NCI-H128 (cell line): ENCODE measurements at regions not wholly inside any gene's neighbourhood (a gene's known extent, or its start where the extent isn't known, plus 50 kb on each side); places are given as distances from the start of the nearest gene placed in this dataset.
"Not testable (repeated sequence)": the region's sequence is repeated elsewhere in the genome, so short reads cannot be mapped to it uniquely, and the experiment has no call there.

ENCODE experiments used
- DNase-seq: peaks from one replicate; lab custom pipeline; 2025; ENCODE audit not compliant: unreplicated experiment; lab: John Stamatoyannopoulos, UW

GRCh38 chr5:125450771-125451170 lies 704.3 kb upstream of the ZNF608 start:
- DNase-seq, result no peak

DNA sequence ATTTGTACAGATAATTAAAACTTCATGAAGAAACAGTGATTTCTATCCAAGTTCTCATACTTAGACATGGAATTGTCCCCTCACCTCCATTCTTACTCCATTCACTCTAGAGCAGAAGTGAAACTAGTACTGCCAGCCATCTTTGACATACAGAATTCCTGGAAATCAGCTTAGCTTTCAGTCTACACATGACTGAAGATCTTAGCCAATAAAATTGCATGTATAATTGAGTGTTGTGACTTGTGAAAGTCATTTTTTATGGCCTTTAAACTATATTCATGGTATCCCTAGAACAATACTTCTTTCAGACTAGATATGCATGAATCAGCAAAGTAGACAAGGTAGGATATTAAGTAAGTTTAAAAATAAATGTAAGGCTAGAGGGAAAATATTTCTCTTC lies 705.2 kb upstream of the ZNF608 start:
- no peak for DNase-seq

DNA sequence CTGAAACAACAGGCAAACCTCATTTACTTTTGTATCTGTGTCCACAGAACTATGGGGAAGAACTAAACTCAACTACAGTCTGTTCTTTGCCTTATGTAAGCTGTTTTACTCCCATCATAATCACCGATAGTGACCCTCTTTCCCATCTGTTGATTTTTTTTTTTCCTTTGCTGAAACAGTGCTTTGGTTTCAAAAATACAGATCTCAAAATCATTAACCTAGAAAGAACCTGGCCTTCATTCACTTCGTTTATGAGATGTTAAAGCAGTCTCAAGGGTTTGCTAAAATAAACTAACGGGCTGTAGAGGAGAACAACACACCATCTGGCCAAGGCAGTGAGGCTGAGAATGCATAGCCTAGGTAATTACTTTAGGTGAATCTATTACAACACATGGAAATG lies 706.6 kb upstream of the ZNF608 start:
- DNase-seq, result no peak

DNA sequence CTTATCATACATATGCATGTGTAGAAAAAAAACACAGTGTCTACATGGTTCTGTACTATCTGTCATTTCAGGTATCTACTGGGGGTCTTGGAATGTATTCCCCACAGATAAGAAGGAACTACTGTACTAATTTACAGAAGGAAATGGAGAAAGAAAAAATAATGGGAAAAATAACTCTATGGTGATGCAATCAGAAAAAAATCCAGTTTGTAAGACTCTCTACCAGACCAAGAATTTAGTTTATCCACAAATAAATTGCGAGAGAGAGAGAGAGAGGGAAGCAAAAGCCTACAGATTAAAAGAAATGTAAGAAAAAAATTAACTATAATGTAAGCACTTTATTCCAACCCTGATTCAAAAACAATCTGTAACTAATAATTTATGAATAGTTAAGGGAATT lies 708.6 kb upstream of the ZNF608 start:
- no peak for DNase-seq

DNA sequence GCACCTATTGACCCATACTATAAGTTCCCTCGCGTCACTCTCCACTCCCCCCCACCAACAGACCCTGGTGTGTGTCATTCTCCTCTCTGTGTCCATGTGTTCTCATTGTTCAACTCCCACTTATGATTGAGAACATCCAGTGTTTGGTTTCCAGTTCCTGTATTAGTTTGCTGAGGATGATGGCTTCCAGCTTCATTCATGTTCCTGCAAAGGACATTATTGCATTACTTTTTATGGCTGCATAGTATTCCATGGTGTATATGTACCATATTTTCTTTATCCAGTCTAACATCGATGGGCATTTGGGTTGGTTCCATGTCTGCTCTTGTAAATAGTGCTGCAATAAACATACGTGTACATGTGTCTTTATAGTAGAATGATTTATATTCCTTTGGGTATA lies 709.6 kb upstream of the ZNF608 start:
- not testable (repeated sequence) for DNase-seq

- DNase-seq, result no peak
These were observed 711.2 kb upstream of the ZNF608 start for GRCh38 chr5:125457617-125458016.

DNA sequence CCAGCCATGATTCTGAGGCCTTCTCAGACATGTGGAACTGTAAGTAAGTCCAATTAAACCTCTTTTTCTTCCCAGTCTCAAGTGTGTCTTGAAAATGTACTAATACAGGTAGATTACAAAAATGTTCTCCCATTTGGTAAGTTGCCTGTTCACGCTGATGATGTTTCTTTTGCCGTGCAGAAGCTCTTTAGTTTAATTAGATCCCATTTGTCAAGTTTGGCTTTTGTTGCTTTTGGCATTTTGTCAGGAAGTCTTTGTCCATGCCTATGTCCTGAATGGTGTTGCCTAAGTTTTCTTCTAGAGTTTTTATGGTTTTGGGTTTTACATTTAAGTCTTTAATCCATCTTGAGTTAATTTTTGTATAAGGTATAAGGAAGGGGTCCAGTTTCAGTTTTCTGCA lies 712.5 kb upstream of the ZNF608 start:
- DNase-seq, result not testable (repeated sequence)

- DNase-seq, result no peak
These were observed 715.2 kb upstream of the ZNF608 start for GRCh38 chr5:125461641-125462072.

- no peak for DNase-seq
These were observed 717.1 kb upstream of the ZNF608 start for GRCh38 chr5:125463466-125464092.

GRCh38 chr5:125464847-125465432 lies 718.5 kb upstream of the ZNF608 start:
- no peak for DNase-seq

DNA sequence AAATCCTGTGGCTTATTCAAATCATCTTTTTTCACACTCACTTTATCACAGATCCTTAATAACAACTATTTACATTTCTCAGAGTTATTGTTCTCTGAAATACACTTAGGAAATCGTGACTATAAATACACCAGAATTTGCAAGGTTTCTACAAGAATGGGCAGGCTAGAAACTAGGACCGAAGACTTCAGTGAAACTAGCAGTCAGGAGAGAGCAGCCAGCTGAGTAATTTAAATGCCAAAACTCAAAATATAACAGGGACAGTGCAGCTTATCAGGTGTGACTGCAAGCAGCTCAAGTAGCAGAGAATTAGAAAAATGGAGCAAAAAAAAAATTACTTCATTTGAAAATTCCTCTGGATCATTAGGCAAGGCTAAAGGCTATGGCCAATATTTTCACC lies 719.3 kb upstream of the ZNF608 start:
- DNase-seq, result no peak

- no peak for DNase-seq
These were observed 720.8 kb upstream of the ZNF608 start for GRCh38 chr5:125467222-125467621.

DNA sequence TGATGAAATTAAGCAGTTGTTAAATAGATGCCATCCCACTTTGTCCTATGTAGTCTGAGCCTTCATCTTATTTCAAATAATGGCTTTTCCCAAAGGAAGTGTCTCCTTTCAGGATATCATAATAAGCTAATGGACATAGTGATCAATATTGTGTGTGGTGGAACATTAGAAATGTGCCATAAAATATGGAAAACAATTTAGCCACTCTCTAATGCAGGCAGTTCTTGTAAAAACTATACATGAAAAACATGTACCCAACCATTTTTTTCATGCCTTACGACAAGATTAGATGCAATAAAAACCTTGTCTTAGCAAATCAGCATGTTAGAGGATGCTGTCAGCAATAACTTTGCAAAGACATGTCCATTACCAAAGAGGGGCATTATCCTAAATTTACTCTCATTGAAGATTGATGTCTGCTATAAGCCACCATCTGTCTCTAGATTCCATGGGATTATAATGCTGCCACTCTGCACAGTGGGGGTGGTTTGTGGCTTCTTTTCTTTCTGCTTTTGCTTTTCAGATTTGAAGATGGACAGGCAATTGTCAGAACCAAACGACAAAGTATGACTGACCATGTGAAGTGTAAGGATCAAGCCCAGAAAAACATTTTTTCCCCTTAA lies 724.0 kb upstream of the ZNF608 start:
- DNase-seq, result no peak

- DNase-seq, result no peak
These were observed 730.6 kb upstream of the ZNF608 start for GRCh38 chr5:125476901-125477585.

DNA sequence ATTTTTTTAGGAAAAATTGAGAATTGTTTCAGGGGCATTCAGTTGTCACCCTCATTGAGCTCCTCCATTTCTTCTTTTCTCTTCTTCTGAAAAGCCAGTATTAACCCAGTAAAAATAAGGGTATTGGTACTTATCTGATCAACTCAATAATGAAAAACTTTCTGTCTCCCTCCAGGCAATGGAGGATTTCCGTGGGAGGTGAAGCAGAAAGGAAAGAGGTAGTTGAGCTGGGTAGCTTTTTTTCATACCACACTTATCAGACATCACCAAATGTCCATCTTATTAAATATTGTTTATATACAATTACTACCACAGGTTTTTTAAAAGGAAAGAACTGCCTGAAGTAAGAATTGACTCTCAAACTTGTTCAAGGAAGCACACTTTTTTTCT lies 731.1 kb upstream of the ZNF608 start:
- no peak for DNase-seq

- no peak for DNase-seq
These were observed 732.2 kb upstream of the ZNF608 start for GRCh38 chr5:125478599-125478998.

- DNase-seq, result no peak
These were observed 734.5 kb upstream of the ZNF608 start for GRCh38 chr5:125480911-125481310.

GRCh38 chr5:125481506-125482465 lies 735.3 kb upstream of the ZNF608 start:
- DNase-seq, result no peak

DNA sequence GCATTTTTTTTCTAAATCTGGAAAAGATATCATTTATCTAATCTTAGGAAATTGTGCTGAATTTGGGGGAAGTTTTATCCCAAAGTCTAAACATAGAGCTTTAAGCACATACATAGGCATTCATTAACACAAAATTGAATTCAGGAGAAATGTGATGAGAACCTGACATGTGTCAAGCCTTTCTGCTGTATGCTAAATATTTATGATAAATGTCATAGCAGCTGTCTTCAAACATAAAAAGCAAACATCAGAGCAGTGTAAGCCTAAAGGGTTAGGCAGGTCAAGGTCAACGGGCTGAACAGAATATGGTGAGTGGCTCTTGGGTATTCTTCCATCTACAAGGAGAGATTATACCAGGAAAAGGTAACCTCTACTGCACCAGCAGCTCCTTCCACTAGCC lies 737.2 kb upstream of the ZNF608 start:
- no peak for DNase-seq

- no peak for DNase-seq
These were observed 737.9 kb upstream of the ZNF608 start for GRCh38 chr5:125484272-125484741.
